B cell (primary cell): ENCODE measurements at regions not wholly inside any gene's neighbourhood (a gene's known extent, or its start where the extent isn't known, plus 50 kb on each side); places are given as distances from the start of the nearest gene placed in this dataset.

Source experiments
- CTCF ChIP-seq: fragments of 200-600 bp; IDR thresholded peaks from one replicate; pipeline ENCODE4 v1.8.0; 2022; ENCODE audit warnings: antibody characterized with exemption, mild to moderate bottlenecking
- EZH2 ChIP-seq: IDR thresholded peaks from 2 replicates; pipeline ENCODE4 v1.6.1; 2012; ENCODE audit warnings: borderline replicate concordance, low read depth, mild to moderate bottlenecking, moderate library complexity, low read length; ENCODE audit not compliant: insufficient read depth, poor library complexity, severe bottlenecking

- TF ChIP-seq CTCF: no peak
- no peak for TF ChIP-seq EZH2
These were observed 69.8 kb downstream of the FOXD1 start for GRCh38 chr5:73378765-73379164.
